GM12865 (cell line): ENCODE measurements at regions not wholly inside any gene's neighbourhood (a gene's known extent, or its start where the extent isn't known, plus 50 kb on each side); places are given as distances from the start of the nearest gene placed in this dataset.

Source experiments
- DNase-seq: peaks from one replicate; pipeline ENCODE4 v3.0.0; 2010; ENCODE audit warnings: low read depth
- H3K4me3 ChIP-seq: 2 replicates; pipeline ENCODE4 v1.5.1; 2011; ENCODE audit warnings: mild to moderate bottlenecking, low read depth, low read length, control low read depth
- CTCF ChIP-seq: IDR thresholded peaks from 2 replicates; pipeline ENCODE4 v1.5.1; 2011; ENCODE audit warnings: low read length, control low read depth, low read depth, inconsistent platforms; ENCODE audit not compliant: insufficient read depth; ENCODE audit errors: missing control alignments

GRCh38 chr6:143585716-143586115, 74.2 kb upstream of the FUCA2 start:
- H3K4me3 ChIP-seq = no peak overlapping the region
- DNase-seq = no peak
- no peak for TF ChIP-seq CTCF

- H3K4me3 ChIP-seq = no peak overlapping the region
- no peak for DNase-seq
- no peak for TF ChIP-seq CTCF
Measured at GRCh38 chr6:143585241-143585640, 73.7 kb upstream of the FUCA2 start.

DNA sequence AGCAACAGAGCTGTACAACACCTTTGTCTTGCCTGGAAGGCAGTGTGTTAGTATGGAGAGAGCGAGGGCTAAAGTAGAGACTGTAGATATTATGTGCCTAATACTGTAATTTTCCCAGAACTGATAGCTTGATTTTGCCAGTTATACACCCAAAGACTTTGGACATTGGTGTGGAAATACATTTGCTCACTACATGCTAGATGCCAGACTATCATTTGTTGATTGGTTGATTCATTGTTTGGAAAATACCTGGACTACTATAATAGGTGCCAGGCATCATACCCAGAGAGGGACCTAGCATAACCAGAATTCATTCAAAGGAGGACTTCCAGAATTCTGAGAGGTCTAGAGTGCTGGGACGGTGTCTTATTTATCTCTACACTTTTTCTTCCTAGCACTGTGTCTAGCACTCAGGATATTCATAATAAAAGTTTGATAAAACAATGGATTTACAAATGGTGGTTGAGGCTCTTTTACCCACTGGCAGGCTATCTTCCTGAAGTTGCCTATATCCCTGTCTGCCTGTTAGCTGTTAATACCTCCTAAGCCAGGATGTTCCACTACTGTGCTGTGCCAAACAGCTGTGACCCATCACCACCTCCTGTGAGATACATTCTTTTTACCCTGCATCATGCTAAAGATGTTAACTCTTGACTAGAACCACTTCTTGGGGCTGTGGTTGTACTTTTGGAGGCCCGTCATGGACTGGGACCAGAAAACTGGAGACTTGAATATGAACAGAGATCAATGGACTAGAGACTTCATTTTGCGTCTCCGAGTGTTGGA, 72.2 kb upstream of the FUCA2 start:
- DNase-seq = no peak
- TF ChIP-seq CTCF = no peak
- H3K4me3 ChIP-seq = no peak overlapping the region

GRCh38 chr6:143581835-143582480, 70.4 kb upstream of the FUCA2 start:
- no peak for DNase-seq

DNA sequence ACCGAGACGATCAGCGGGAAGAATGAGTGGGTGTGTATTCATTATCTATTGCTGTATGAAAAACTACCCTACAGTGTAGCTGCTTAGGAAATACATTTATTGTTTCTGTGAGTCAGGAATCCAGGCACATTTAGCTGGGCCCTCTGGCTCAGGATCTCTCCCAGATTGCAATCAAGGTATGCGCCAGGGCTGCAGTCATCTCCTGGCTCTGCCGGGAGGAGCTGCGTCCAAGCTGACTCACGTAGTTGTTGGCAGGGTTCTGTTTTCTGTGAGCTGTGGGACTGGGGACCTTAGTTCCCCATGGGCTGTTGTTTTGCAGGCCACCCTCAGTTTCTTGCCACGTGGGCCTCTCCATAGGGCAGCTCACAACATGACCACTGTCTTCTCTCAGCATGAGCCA, 68.2 kb upstream of the FUCA2 start:
- DNase-seq = no peak

More at GRCh38 chr6:143581835-143582480, 70.4 kb upstream of the FUCA2 start:
- no peak overlapping the region for H3K4me3 ChIP-seq
- no peak for TF ChIP-seq CTCF

GRCh38 chr6:143578054-143578453, 66.5 kb upstream of the FUCA2 start:
- TF ChIP-seq CTCF = no peak
- no peak overlapping the region for H3K4me3 ChIP-seq
- no peak for DNase-seq

More for the DNA sequence above, 68.2 kb upstream of the FUCA2 start:
- no peak for TF ChIP-seq CTCF
- H3K4me3 ChIP-seq = no peak overlapping the region
